ENCODE measurements at regions not wholly inside any gene's neighbourhood (a gene's known extent, or its start where the extent isn't known, plus 50 kb on each side); places are given as distances from the start of the nearest gene placed in this dataset.

GRCh38 chr1:22277662-22278061, 134.8 kb upstream of the WNT4 start:
- no peak for TF ChIP-seq CTCF (IDR thresholded peaks at IDR 0.05; ENCODE audit: low read length)
- no peak for TF ChIP-seq EZH2 (IDR thresholded peaks at IDR 0.05; ENCODE audit: borderline replicate concordance, low read length)

Data from OCI-LY1 (cell line).